ENCODE measurements at regions not wholly inside any gene's neighbourhood (a gene's known extent, or its start where the extent isn't known, plus 50 kb on each side); places are given as distances from the start of the nearest gene placed in this dataset.

GRCh38 chr5:152137063-152137462 lies 212.4 kb upstream of the GLRA1 start:
- TF ChIP-seq ZFX (IDR thresholded peaks at IDR 0.05; ENCODE audit: borderline replicate concordance) (no peak), CTCF (IDR thresholded peaks at IDR 0.05) (no peak)
- no peak overlapping the region for H3K27ac ChIP-seq

- H3K27ac ChIP-seq = no peak overlapping the region
- TF ChIP-seq ZFX (IDR thresholded peaks at IDR 0.05; ENCODE audit: borderline replicate concordance) = no peak
- no peak for TF ChIP-seq CTCF (IDR thresholded peaks at IDR 0.05)
These were observed 211.7 kb upstream of the GLRA1 start for GRCh38 chr5:152136321-152136720.

GRCh38 chr5:152135827-152136226 lies 211.2 kb upstream of the GLRA1 start:
- H3K27ac ChIP-seq = no peak overlapping the region
- TF ChIP-seq CTCF (IDR thresholded peaks at IDR 0.05) (no peak), ZFX (IDR thresholded peaks at IDR 0.05; ENCODE audit: borderline replicate concordance) (no peak)

GRCh38 chr5:152125661-152126205 lies 201.1 kb upstream of the GLRA1 start:
- TF ChIP-seq CTCF (IDR thresholded peaks at IDR 0.05) (no peak), ZFX (IDR thresholded peaks at IDR 0.05; ENCODE audit: borderline replicate concordance) (no peak)
- H3K27ac ChIP-seq = no peak overlapping the region

GRCh38 chr5:152124409-152125041 lies 199.9 kb upstream of the GLRA1 start:
- TF ChIP-seq ZFX (IDR thresholded peaks at IDR 0.05; ENCODE audit: borderline replicate concordance) (no peak), CTCF (IDR thresholded peaks at IDR 0.05) (no peak)

GRCh38 chr5:152118676-152119470 lies 194.2 kb upstream of the GLRA1 start:
- TF ChIP-seq CTCF (IDR thresholded peaks at IDR 0.05) (no peak), ZFX (IDR thresholded peaks at IDR 0.05; ENCODE audit: borderline replicate concordance) (no peak)
- H3K27ac ChIP-seq = no peak overlapping the region

More at GRCh38 chr5:152124409-152125041, 199.9 kb upstream of the GLRA1 start:
- H3K27ac ChIP-seq = no peak overlapping the region

- no peak for TF ChIP-seq CTCF (IDR thresholded peaks at IDR 0.05)
- no peak for TF ChIP-seq ZFX (IDR thresholded peaks at IDR 0.05; ENCODE audit: borderline replicate concordance)
These were observed 192.3 kb upstream of the GLRA1 start for GRCh38 chr5:152116934-152117333.

More at GRCh38 chr5:152116934-152117333, 192.3 kb upstream of the GLRA1 start:
- no peak overlapping the region for H3K27ac ChIP-seq

Data from 22Rv1 (cell line).